Loucy (cell line): ENCODE measurements at regions not wholly inside any gene's neighbourhood (a gene's known extent, or its start where the extent isn't known, plus 50 kb on each side); places are given as distances from the start of the nearest gene placed in this dataset.

ENCODE experiments used
- H2AFZ ChIP-seq: fragments of 200-600 bp; sonication (generic); 2 replicates; pipeline ENCODE4 v1.6.0; 2016; ENCODE audit warnings: antibody characterized with exemption, mild to moderate bottlenecking, low read length, moderate library complexity
- H3F3A ChIP-seq: fragments of 200-600 bp; 2 replicates; pipeline ENCODE4 v1.6.0; 2016; ENCODE audit warnings: antibody characterized with exemption, low read depth, mild to moderate bottlenecking
- H3K27me3 ChIP-seq: fragments of 200-600 bp; sonication (generic); 2 replicates; pipeline ENCODE4 v1.6.1; 2014; ENCODE audit warnings: low read length, mild to moderate bottlenecking; ENCODE audit not compliant: insufficient read depth, poor library complexity, severe bottlenecking
- H3K36me3 ChIP-seq: fragments of 200-600 bp; sonication (generic); 2 replicates; pipeline ENCODE4 v1.6.1; 2016; ENCODE audit warnings: low read length; ENCODE audit not compliant: insufficient read depth
- H3K4me1 ChIP-seq: fragments of 200-600 bp; sonication (generic); 2 replicates; pipeline ENCODE4 v1.5.1; 2014; ENCODE audit warnings: low read length, mild to moderate bottlenecking; ENCODE audit not compliant: insufficient read depth, poor library complexity, severe bottlenecking
- H3K4me2 ChIP-seq: fragments of 200-600 bp; sonication (generic); 2 replicates; pipeline ENCODE4 v1.6.0; 2014; ENCODE audit warnings: antibody characterized with exemption, low read length, low read depth, mild to moderate bottlenecking; ENCODE audit not compliant: poor library complexity, severe bottlenecking
- H3K4me3 ChIP-seq: fragments of 200-600 bp; sonication (generic); 2 replicates; pipeline ENCODE4 v1.5.1; 2014; ENCODE audit warnings: low read length, mild to moderate bottlenecking, mixed read lengths; ENCODE audit not compliant: poor library complexity, severe bottlenecking
- H3K79me2 ChIP-seq: fragments of 200-600 bp; sonication (generic); 2 replicates; pipeline ENCODE4 v1.6.1; 2014; ENCODE audit warnings: low read length; ENCODE audit not compliant: insufficient read depth
- H3K9ac ChIP-seq: fragments of 200-600 bp; sonication (generic); 2 replicates; pipeline ENCODE4 v1.6.0; 2014; ENCODE audit warnings: mild to moderate bottlenecking, low read depth, low read length, moderate library complexity; ENCODE audit not compliant: poor library complexity, severe bottlenecking
- H3K9me2 ChIP-seq: fragments of 200-600 bp; sonication (generic); replicated peaks from 2 replicates; pipeline ENCODE4 v1.6.1; 2016; ENCODE audit warnings: low read depth, low read length, mixed read lengths
- H3K9me3 ChIP-seq: fragments of 200-600 bp; sonication (generic); 2 replicates; pipeline ENCODE4 v1.6.1; 2014; ENCODE audit warnings: mild to moderate bottlenecking, antibody characterized with exemption, low read length, low read depth; ENCODE audit not compliant: insufficient read depth
- H4K20me1 ChIP-seq: fragments of 200-600 bp; sonication (generic); 2 replicates; pipeline ENCODE4 v1.6.0; 2014; ENCODE audit warnings: antibody characterized with exemption, low read length, mild to moderate bottlenecking; ENCODE audit not compliant: insufficient read depth, poor library complexity, severe bottlenecking
- CTCF ChIP-seq: fragments of 200-600 bp; sonication (generic); conservative IDR thresholded peaks from 2 replicates; pipeline ENCODE4 v1.5.1; 2014; ENCODE audit warnings: mild to moderate bottlenecking, antibody characterized with exemption, low read length
- EZH2phosphoT487 ChIP-seq: fragments of 200-600 bp; IDR thresholded peaks from 2 replicates; pipeline ENCODE4 v1.6.1; 2018; ENCODE audit warnings: antibody characterized with exemption, mild to moderate bottlenecking, moderate library complexity, borderline replicate concordance

GRCh38 chr2:2638547-2639220 lies 307.6 kb upstream of the MYT1L start:
- TF ChIP-seq CTCF (no peak), EZH2phosphoT487 (no peak)
- H3K4me1 ChIP-seq: no peaks in the 10 kb centered on the region
- H3K4me2 ChIP-seq: no peak overlapping the region
- H4K20me1 ChIP-seq: no peaks in the 10 kb centered on the region
- H3K9me3 ChIP-seq: no peaks in the 10 kb centered on the region
- H3K79me2 ChIP-seq: no peaks in the 10 kb centered on the region
- no peaks in the 10 kb centered on the region for H3F3A ChIP-seq
- H3K9me2 ChIP-seq: no peaks in the 10 kb centered on the region
- H3K4me3 ChIP-seq: no peak overlapping the region
- no peak overlapping the region for H3K9ac ChIP-seq
- no peaks in the 10 kb centered on the region for H3K27me3 ChIP-seq
- H3K36me3 ChIP-seq: no peaks in the 10 kb centered on the region
- no peak overlapping the region for H2AFZ ChIP-seq

DNA sequence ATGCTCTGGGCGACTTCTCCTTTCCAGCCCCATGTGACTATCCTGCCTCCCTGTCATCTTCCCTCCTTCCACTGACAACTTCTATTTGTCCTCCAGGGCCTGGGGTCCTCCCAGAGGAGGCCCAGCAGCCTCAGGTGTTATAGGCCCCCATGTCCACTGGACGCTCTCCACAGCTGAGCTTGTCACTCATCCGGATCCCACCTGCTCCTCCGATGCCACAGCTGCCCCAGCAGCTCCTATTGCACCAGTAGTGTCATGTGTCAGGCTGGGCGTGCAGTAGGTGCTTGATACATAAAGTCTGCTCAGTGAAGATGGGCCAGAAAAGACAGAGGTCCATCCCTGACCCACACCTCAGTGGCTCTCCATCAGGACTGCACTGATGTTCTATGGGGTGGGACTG lies 305.7 kb upstream of the MYT1L start:
- Histone ChIP-seq H3F3A (no peaks in the 10 kb centered on the region), H3K27me3 (no peaks in the 10 kb centered on the region), H3K4me2 (no peak overlapping the region), H3K9me2 (no peaks in the 10 kb centered on the region), H3K4me3 (no peak overlapping the region), H2AFZ (no peak overlapping the region), H3K9ac (no peak overlapping the region), H3K79me2 (no peaks in the 10 kb centered on the region), H4K20me1 (no peaks in the 10 kb centered on the region), H3K9me3 (no peaks in the 10 kb centered on the region), H3K4me1 (no peaks in the 10 kb centered on the region), H3K36me3 (no peaks in the 10 kb centered on the region)
- TF ChIP-seq CTCF (no peak), EZH2phosphoT487 (no peak)

- H2AFZ ChIP-seq: no peak overlapping the region
- no peak overlapping the region for H3K4me2 ChIP-seq
- H3K9me2 ChIP-seq: no peaks in the 10 kb centered on the region
- H3K9ac ChIP-seq: no peak overlapping the region
- no peaks in the 10 kb centered on the region for H4K20me1 ChIP-seq
- H3K4me3 ChIP-seq: no peak overlapping the region
- no peaks in the 10 kb centered on the region for H3K4me1 ChIP-seq
- H3K36me3 ChIP-seq: no peaks in the 10 kb centered on the region
- TF ChIP-seq CTCF: no peak
- no peak for TF ChIP-seq EZH2phosphoT487
- no peaks in the 10 kb centered on the region for H3F3A ChIP-seq
- no peaks in the 10 kb centered on the region for H3K79me2 ChIP-seq
- H3K27me3 ChIP-seq: no peaks in the 10 kb centered on the region
- no peaks in the 10 kb centered on the region; the same call in 1 of the 2 replicates for H3K9me3 ChIP-seq
These were observed 304.0 kb upstream of the MYT1L start for GRCh38 chr2:2635025-2635528.
